ENCODE measurements at regions not wholly inside any gene's neighbourhood (a gene's known extent, or its start where the extent isn't known, plus 50 kb on each side); places are given as distances from the start of the nearest gene placed in this dataset.

GRCh38 chr21:16086121-16086520, 356.3 kb downstream of the USP25 start:
- no peak for TF ChIP-seq EZH2 (IDR thresholded peaks at IDR 0.05)
- no peak for TF ChIP-seq POLR2AphosphoS5 (IDR thresholded peaks at IDR 0.05; ENCODE audit: borderline replicate concordance, low read depth, low read length)
- no peak for TF ChIP-seq FOXP2 (optimal IDR thresholded peaks at IDR 0.05; ENCODE audit: control extremely low read depth, extremely low read length, insufficient read depth)

Measured in SK-N-MC (cell line).